OCI-LY1 (cell line): ENCODE measurements at regions not wholly inside any gene's neighbourhood (a gene's known extent, or its start where the extent isn't known, plus 50 kb on each side); places are given as distances from the start of the nearest gene placed in this dataset.

ENCODE experiments used
- H2AFZ ChIP-seq: fragments of 200-600 bp; sonication (generic), shearing (Covaris generic); 2 replicates; pipeline ENCODE4 v1.6.0; 2014; ENCODE audit warnings: antibody characterized with exemption, mild to moderate bottlenecking, low read length
- H3F3A ChIP-seq: fragments of 200-600 bp; sonication (generic), shearing (Covaris generic); 2 replicates; pipeline ENCODE4 v1.6.0; 2014; ENCODE audit warnings: mild to moderate bottlenecking, antibody characterized with exemption, low read length, moderate library complexity; ENCODE audit not compliant: insufficient read depth
- H3K27ac ChIP-seq: fragments of 200-600 bp; sonication (generic); 2 replicates; pipeline ENCODE4 v1.5.1; 2014; ENCODE audit warnings: low read length, mixed run types, mild to moderate bottlenecking, low read depth; ENCODE audit not compliant: poor library complexity, severe bottlenecking
- H3K27me3 ChIP-seq: fragments of 200-600 bp; sonication (generic); 2 replicates; pipeline ENCODE4 v1.6.0; 2014; ENCODE audit warnings: antibody characterized with exemption, mild to moderate bottlenecking, low read length, moderate library complexity; ENCODE audit not compliant: insufficient read depth
- H3K36me3 ChIP-seq: fragments of 200-600 bp; sonication (generic); 2 replicates; pipeline ENCODE4 v1.6.1; 2014; ENCODE audit warnings: mild to moderate bottlenecking, antibody characterized with exemption, low read length, moderate library complexity, mixed read lengths; ENCODE audit not compliant: insufficient read depth
- H3K4me1 ChIP-seq: fragments of 200-600 bp; sonication (generic); 2 replicates; pipeline ENCODE4 v1.5.1; 2014; ENCODE audit warnings: mild to moderate bottlenecking, low read length, moderate library complexity; ENCODE audit not compliant: insufficient read depth, severe bottlenecking
- H3K4me2 ChIP-seq: fragments of 200-600 bp; sonication (generic), shearing (Covaris generic); 2 replicates; pipeline ENCODE4 v1.6.1; 2014; ENCODE audit warnings: low read length
- H3K4me3 ChIP-seq: fragments of 200-600 bp; sonication (generic); 2 replicates; pipeline ENCODE4 v1.5.1; 2014; ENCODE audit warnings: low read length, low read depth, mild to moderate bottlenecking, mixed read lengths; ENCODE audit not compliant: poor library complexity, severe bottlenecking
- H3K79me2 ChIP-seq: fragments of 200-600 bp; shearing (Covaris generic); 2 replicates; pipeline ENCODE4 v1.6.1; 2016; ENCODE audit warnings: mixed run types, low read length, mixed read lengths; ENCODE audit not compliant: insufficient read depth
- H3K9ac ChIP-seq: fragments of 200-600 bp; sonication (generic), shearing (Covaris generic); 2 replicates; pipeline ENCODE4 v1.6.1; 2014; ENCODE audit warnings: mild to moderate bottlenecking, low read length, mixed read lengths
- H3K9me2 ChIP-seq: fragments of 200-600 bp; sonication (generic), shearing (Covaris generic); 2 replicates; pipeline ENCODE4 v1.6.1; 2014; ENCODE audit warnings: low read depth, mild to moderate bottlenecking, low read length, mixed read lengths
- H3K9me3 ChIP-seq: fragments of 200-600 bp; shearing (Covaris generic); 2 replicates; pipeline ENCODE4 v1.6.1; 2014; ENCODE audit warnings: low read length, mixed read lengths
- H4K20me1 ChIP-seq: fragments of 200-600 bp; sonication (generic), shearing (Covaris generic); 2 replicates; pipeline ENCODE4 v1.6.0; 2016; ENCODE audit warnings: mild to moderate bottlenecking, low read length; ENCODE audit not compliant: insufficient read depth
- EZH2 ChIP-seq: fragments of 200-600 bp; sonication (generic), shearing (Covaris generic); IDR thresholded peaks from 2 replicates; pipeline ENCODE4 v1.8.0; 2017; ENCODE audit warnings: borderline replicate concordance, mixed run types, mild to moderate bottlenecking, antibody characterized with exemption, low read length, moderate library complexity, mixed read lengths
- TF ChIP-seq, protein P1 (sequence below): fragments of 200-600 bp; sonication (generic), shearing (Covaris generic); IDR thresholded peaks from 2 replicates; pipeline ENCODE4 v1.5.1; 2017; ENCODE audit warnings: mild to moderate bottlenecking, antibody characterized with exemption, low read length, moderate library complexity, mixed read lengths

DNA sequence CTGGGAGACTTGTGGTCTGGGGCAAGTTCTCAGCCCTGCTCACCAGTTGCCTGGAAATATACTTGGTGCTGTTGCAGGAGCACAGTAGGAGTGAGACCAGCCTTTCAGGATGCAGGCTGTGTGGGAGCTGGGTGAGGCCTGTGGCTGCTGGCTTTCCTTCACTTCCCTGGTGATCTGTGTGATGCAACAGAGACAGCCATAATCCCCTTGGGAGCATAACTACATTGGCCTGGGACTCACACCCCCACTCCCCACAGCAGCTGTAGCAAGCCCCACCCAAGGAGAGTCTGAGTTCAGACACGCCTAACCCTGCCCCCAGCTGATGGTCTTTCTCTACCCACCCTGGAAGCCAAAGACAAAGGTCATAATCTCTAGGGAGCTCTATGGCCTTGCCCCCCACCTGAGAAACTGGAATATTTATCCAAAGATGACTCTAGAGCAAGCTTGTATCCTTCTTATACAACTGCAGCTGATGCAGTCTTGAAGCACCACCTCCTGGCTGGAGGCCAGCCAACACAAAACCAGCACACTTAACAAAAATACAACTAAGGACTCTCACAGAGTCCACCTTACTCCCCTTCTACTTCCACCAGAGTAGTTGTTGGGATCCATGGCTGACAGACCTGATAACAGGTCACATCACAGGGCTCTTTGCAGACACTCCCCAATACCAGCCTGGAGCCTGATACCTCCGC, 190.4 kb upstream of the CPNE8 start:
- no peak overlapping the region for H3K27ac ChIP-seq
- no peak overlapping the region for H2AFZ ChIP-seq
- no peak overlapping the region for H3K4me3 ChIP-seq
- H3K9ac ChIP-seq: no peak overlapping the region
- H3K36me3 ChIP-seq: no peaks in the 10 kb centered on the region
- no peaks in the 10 kb centered on the region for H3K9me2 ChIP-seq
- no peaks in the 10 kb centered on the region for H3K9me3 ChIP-seq
- no peaks in the 10 kb centered on the region for H3K4me1 ChIP-seq
- TF ChIP-seq, protein P1, sequence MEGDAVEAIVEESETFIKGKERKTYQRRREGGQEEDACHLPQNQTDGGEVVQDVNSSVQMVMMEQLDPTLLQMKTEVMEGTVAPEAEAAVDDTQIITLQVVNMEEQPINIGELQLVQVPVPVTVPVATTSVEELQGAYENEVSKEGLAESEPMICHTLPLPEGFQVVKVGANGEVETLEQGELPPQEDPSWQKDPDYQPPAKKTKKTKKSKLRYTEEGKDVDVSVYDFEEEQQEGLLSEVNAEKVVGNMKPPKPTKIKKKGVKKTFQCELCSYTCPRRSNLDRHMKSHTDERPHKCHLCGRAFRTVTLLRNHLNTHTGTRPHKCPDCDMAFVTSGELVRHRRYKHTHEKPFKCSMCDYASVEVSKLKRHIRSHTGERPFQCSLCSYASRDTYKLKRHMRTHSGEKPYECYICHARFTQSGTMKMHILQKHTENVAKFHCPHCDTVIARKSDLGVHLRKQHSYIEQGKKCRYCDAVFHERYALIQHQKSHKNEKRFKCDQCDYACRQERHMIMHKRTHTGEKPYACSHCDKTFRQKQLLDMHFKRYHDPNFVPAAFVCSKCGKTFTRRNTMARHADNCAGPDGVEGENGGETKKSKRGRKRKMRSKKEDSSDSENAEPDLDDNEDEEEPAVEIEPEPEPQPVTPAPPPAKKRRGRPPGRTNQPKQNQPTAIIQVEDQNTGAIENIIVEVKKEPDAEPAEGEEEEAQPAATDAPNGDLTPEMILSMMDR: no peak
- TF ChIP-seq EZH2: no peak
- H3K27me3 ChIP-seq: no peaks in the 10 kb centered on the region
- H3K79me2 ChIP-seq: no peaks in the 10 kb centered on the region
- no peaks in the 10 kb centered on the region for H3F3A ChIP-seq
- no peak overlapping the region for H3K4me2 ChIP-seq
- H4K20me1 ChIP-seq: no peaks in the 10 kb centered on the region

DNA sequence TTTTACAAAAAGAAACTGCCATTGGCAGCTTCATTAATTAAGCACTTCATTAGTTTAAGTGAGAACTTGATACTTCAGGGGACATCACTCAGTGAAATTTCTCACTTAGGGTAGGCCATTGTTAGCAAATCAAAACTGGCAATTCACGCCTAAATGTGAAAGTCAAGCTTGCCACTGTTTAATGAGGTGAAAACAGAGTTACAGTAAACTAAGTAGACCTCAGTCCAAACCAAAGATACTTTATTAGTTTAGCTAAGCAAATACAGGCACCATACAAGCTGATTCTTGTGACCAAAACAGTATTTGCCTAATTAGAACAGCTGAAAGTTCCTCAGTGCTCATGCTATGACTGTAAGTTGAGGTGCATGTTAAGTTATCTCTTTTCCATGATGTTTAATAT, 176.5 kb upstream of the CPNE8 start:
- TF ChIP-seq EZH2: no peak
- TF ChIP-seq, protein P1: no peak
- H3K9me2 ChIP-seq: no peaks in the 10 kb centered on the region
- no peaks in the 10 kb centered on the region for H3K4me1 ChIP-seq
- no peak overlapping the region for H3K9ac ChIP-seq
- no peaks in the 10 kb centered on the region for H3K36me3 ChIP-seq
- 0 out of 2 replicates have a peak, but pooled peaks cover 3% of the 10 kb centered on the region for H3K27me3 ChIP-seq
- no peaks in the 10 kb centered on the region for H3F3A ChIP-seq
- no peak overlapping the region for H3K4me3 ChIP-seq
- H3K27ac ChIP-seq: no peak overlapping the region
- H3K4me2 ChIP-seq: no peak overlapping the region
- no peaks in the 10 kb centered on the region for H3K9me3 ChIP-seq
- no peak overlapping the region for H2AFZ ChIP-seq
- no peaks in the 10 kb centered on the region for H4K20me1 ChIP-seq
- H3K79me2 ChIP-seq: no peaks in the 10 kb centered on the region

DNA sequence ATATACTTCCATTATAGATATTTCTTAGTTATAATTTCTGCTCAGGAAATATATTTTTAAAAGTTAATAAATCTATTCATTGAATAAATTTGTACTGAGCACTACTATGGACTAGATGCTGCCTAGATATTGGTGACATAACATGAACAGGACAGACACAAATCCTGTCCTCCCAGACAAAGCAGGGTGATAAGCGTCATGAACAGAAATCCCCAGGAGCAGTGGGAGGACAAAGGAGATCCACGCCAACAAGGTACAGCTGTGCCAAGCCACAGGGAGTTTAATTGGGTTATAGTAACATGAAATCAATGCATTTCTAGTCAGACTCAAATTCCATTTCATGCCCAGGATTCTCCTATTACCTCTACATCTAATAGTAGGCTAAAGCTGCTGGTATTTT, 171.8 kb upstream of the CPNE8 start:
- H3K4me3 ChIP-seq: no peak overlapping the region
- no peaks in the 10 kb centered on the region for H4K20me1 ChIP-seq
- no peak overlapping the region for H2AFZ ChIP-seq
- TF ChIP-seq EZH2: no peak
- no peak overlapping the region for H3K4me2 ChIP-seq
- H3K79me2 ChIP-seq: no peaks in the 10 kb centered on the region
- no peak overlapping the region for H3K9ac ChIP-seq
- H3K4me1 ChIP-seq: no peaks in the 10 kb centered on the region
- H3K36me3 ChIP-seq: no peaks in the 10 kb centered on the region
- H3K27ac ChIP-seq: no peak overlapping the region
- H3K9me2 ChIP-seq: no peaks in the 10 kb centered on the region
- H3K9me3 ChIP-seq: no peaks in the 10 kb centered on the region
- no peaks in the 10 kb centered on the region for H3F3A ChIP-seq
- no peaks in the 10 kb centered on the region for H3K27me3 ChIP-seq

DNA sequence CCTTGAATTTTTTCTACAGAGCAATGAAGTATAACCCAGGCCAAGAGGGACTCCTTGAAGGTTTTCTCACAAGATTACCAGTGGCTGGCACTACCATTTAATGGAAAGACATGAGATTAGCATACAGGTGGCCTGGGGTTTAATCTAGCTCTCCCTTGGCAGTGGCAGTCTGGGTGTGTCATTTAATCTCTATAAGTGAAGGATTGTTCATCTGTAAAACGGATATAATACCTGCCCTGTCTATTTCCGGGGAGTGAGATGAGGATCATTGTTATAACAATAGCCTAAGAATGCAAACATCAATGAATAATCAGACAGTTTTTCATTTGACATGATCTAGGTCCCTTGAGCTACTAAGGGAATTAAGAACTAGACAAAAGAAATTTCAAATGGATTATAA, 168.7 kb upstream of the CPNE8 start:
- Histone ChIP-seq H3F3A (no peaks in the 10 kb centered on the region), H3K79me2 (no peaks in the 10 kb centered on the region), H3K27ac (no peak overlapping the region), H3K9me2 (no peaks in the 10 kb centered on the region), H2AFZ (no peak overlapping the region), H3K9me3 (no peaks in the 10 kb centered on the region), H3K27me3 (no peaks in the 10 kb centered on the region), H3K4me2 (no peak overlapping the region), H3K4me1 (no peaks in the 10 kb centered on the region), H3K9ac (no peak overlapping the region), H3K4me3 (no peak overlapping the region), H3K36me3 (no peaks in the 10 kb centered on the region), H4K20me1 (no peaks in the 10 kb centered on the region)
- TF ChIP-seq EZH2: no peak
